ENCODE measurements at regions not wholly inside any gene's neighbourhood (a gene's known extent, or its start where the extent isn't known, plus 50 kb on each side); places are given as distances from the start of the nearest gene placed in this dataset.

- H3K9me3 ChIP-seq (ENCODE audit: low read depth, low read length), result no peaks in the 10 kb centered on the region
- DNase-seq (ENCODE audit: low read depth, low spot score), result no peak
- no peaks in the 10 kb centered on the region for H3K36me3 ChIP-seq (ENCODE audit: insufficient read depth, low read length)
- no peak for TF ChIP-seq FOXP2 (optimal IDR thresholded peaks at IDR 0.05; ENCODE audit: control extremely low read depth, extremely low read length, insufficient read depth)
- TF ChIP-seq EZH2 (IDR thresholded peaks at IDR 0.05), result no peak
- TF ChIP-seq POLR2AphosphoS5 (IDR thresholded peaks at IDR 0.05; ENCODE audit: borderline replicate concordance, low read depth, low read length), result no peak
- H3K9ac ChIP-seq (ENCODE audit: insufficient read length), result no peak overlapping the region
- H3K4me3 ChIP-seq, result no peak overlapping the region
- H3K27ac ChIP-seq, result no peak overlapping the region
These were observed 421.8 kb upstream of the MEX3C start for GRCh38 chr18:51619283-51619682.

GRCh38 chr18:51621113-51621863 lies 423.8 kb upstream of the MEX3C start:
- Histone ChIP-seq H3K27ac (no peak overlapping the region), H3K4me3 (no peak overlapping the region)

GRCh38 chr18:51621864-51622160 lies 424.3 kb upstream of the MEX3C start:
- H3K9ac ChIP-seq (ENCODE audit: insufficient read length), result no peak overlapping the region
- no peak overlapping the region for H3K27ac ChIP-seq
- TF ChIP-seq POLR2AphosphoS5 (IDR thresholded peaks at IDR 0.05; ENCODE audit: borderline replicate concordance, low read depth, low read length), result no peak
- TF ChIP-seq EZH2 (IDR thresholded peaks at IDR 0.05), result no peak
- TF ChIP-seq FOXP2 (optimal IDR thresholded peaks at IDR 0.05; ENCODE audit: control extremely low read depth, extremely low read length, insufficient read depth), result no peak
- H3K9me3 ChIP-seq (ENCODE audit: low read depth, low read length), result no peaks in the 10 kb centered on the region
- no peak for DNase-seq (ENCODE audit: low read depth, low spot score)
- no peaks in the 10 kb centered on the region for H3K36me3 ChIP-seq (ENCODE audit: insufficient read depth, low read length)
- no peak overlapping the region for H3K4me3 ChIP-seq

More at GRCh38 chr18:51621113-51621863, 423.8 kb upstream of the MEX3C start:
- Histone ChIP-seq H3K36me3 (ENCODE audit: insufficient read depth, low read length) (no peaks in the 10 kb centered on the region), H3K9me3 (ENCODE audit: low read depth, low read length) (no peaks in the 10 kb centered on the region), H3K9ac (ENCODE audit: insufficient read length) (no peak overlapping the region)
- peak; percentile 50 for DNase-seq (ENCODE audit: low read depth, low spot score)
- TF ChIP-seq POLR2AphosphoS5 (IDR thresholded peaks at IDR 0.05; ENCODE audit: borderline replicate concordance, low read depth, low read length), result no peak
- TF ChIP-seq FOXP2 (optimal IDR thresholded peaks at IDR 0.05; ENCODE audit: control extremely low read depth, extremely low read length, insufficient read depth), result no peak
- TF ChIP-seq EZH2 (IDR thresholded peaks at IDR 0.05), result no peak

GRCh38 chr18:51622702-51623101 lies 425.2 kb upstream of the MEX3C start:
- DNase-seq (ENCODE audit: low read depth, low spot score), result no peak
- TF ChIP-seq FOXP2 (optimal IDR thresholded peaks at IDR 0.05; ENCODE audit: control extremely low read depth, extremely low read length, insufficient read depth), result no peak
- no peak for TF ChIP-seq EZH2 (IDR thresholded peaks at IDR 0.05)
- no peak for TF ChIP-seq POLR2AphosphoS5 (IDR thresholded peaks at IDR 0.05; ENCODE audit: borderline replicate concordance, low read depth, low read length)
- no peak overlapping the region for H3K9ac ChIP-seq (ENCODE audit: insufficient read length)
- no peak overlapping the region for H3K27ac ChIP-seq
- H3K4me3 ChIP-seq, result no peak overlapping the region
- H3K9me3 ChIP-seq (ENCODE audit: low read depth, low read length), result no peaks in the 10 kb centered on the region
- no peaks in the 10 kb centered on the region for H3K36me3 ChIP-seq (ENCODE audit: insufficient read depth, low read length)

- H3K36me3 ChIP-seq (ENCODE audit: insufficient read depth, low read length), result no peaks in the 10 kb centered on the region
- H3K9ac ChIP-seq (ENCODE audit: insufficient read length), result no peak overlapping the region
- no peak overlapping the region for H3K27ac ChIP-seq
- H3K9me3 ChIP-seq (ENCODE audit: low read depth, low read length), result no peaks in the 10 kb centered on the region
- no peak for DNase-seq (ENCODE audit: low read depth, low spot score)
- no peak overlapping the region for H3K4me3 ChIP-seq
- TF ChIP-seq POLR2AphosphoS5 (IDR thresholded peaks at IDR 0.05; ENCODE audit: borderline replicate concordance, low read depth, low read length), result no peak
- no peak for TF ChIP-seq FOXP2 (optimal IDR thresholded peaks at IDR 0.05; ENCODE audit: control extremely low read depth, extremely low read length, insufficient read depth)
- no peak for TF ChIP-seq EZH2 (IDR thresholded peaks at IDR 0.05)
These were observed 426.2 kb upstream of the MEX3C start for GRCh38 chr18:51623653-51624052.

GRCh38 chr18:51630706-51631105 lies 433.2 kb upstream of the MEX3C start:
- no peak for TF ChIP-seq FOXP2 (optimal IDR thresholded peaks at IDR 0.05; ENCODE audit: control extremely low read depth, extremely low read length, insufficient read depth)
- no peak for TF ChIP-seq EZH2 (IDR thresholded peaks at IDR 0.05)
- no peak for TF ChIP-seq POLR2AphosphoS5 (IDR thresholded peaks at IDR 0.05; ENCODE audit: borderline replicate concordance, low read depth, low read length)

GRCh38 chr18:51637881-51638280 lies 440.4 kb upstream of the MEX3C start:
- no peak overlapping the region for H3K4me3 ChIP-seq
- DNase-seq (ENCODE audit: low read depth, low spot score), result no peak
- TF ChIP-seq POLR2AphosphoS5 (IDR thresholded peaks at IDR 0.05; ENCODE audit: borderline replicate concordance, low read depth, low read length) (no peak), EZH2 (IDR thresholded peaks at IDR 0.05) (no peak), FOXP2 (optimal IDR thresholded peaks at IDR 0.05; ENCODE audit: control extremely low read depth, extremely low read length, insufficient read depth) (no peak)

More at GRCh38 chr18:51630706-51631105, 433.2 kb upstream of the MEX3C start:
- no peak for DNase-seq (ENCODE audit: low read depth, low spot score)
- Histone ChIP-seq H3K27ac (no peak overlapping the region), H3K36me3 (ENCODE audit: insufficient read depth, low read length) (no peaks in the 10 kb centered on the region), H3K9me3 (ENCODE audit: low read depth, low read length) (0 out of 2 replicates have a peak, but pooled peaks cover 5% of the 10 kb centered on the region), H3K4me3 (no peak overlapping the region), H3K9ac (ENCODE audit: insufficient read length) (no peak overlapping the region)

GRCh38 chr18:51639541-51639940 lies 442.1 kb upstream of the MEX3C start:
- no peaks in the 10 kb centered on the region for H3K9me3 ChIP-seq (ENCODE audit: low read depth, low read length)

More at GRCh38 chr18:51637881-51638280, 440.4 kb upstream of the MEX3C start:
- Histone ChIP-seq H3K36me3 (ENCODE audit: insufficient read depth, low read length) (no peaks in the 10 kb centered on the region), H3K9ac (ENCODE audit: insufficient read length) (no peak overlapping the region), H3K27ac (no peak overlapping the region), H3K9me3 (ENCODE audit: low read depth, low read length) (no peaks in the 10 kb centered on the region)

More at GRCh38 chr18:51639541-51639940, 442.1 kb upstream of the MEX3C start:
- no peak for DNase-seq (ENCODE audit: low read depth, low spot score)
- TF ChIP-seq FOXP2 (optimal IDR thresholded peaks at IDR 0.05; ENCODE audit: control extremely low read depth, extremely low read length, insufficient read depth) (no peak), POLR2AphosphoS5 (IDR thresholded peaks at IDR 0.05; ENCODE audit: borderline replicate concordance, low read depth, low read length) (no peak), EZH2 (IDR thresholded peaks at IDR 0.05) (no peak)
- H3K27ac ChIP-seq, result no peak overlapping the region
- H3K9ac ChIP-seq (ENCODE audit: insufficient read length), result no peak overlapping the region
- no peaks in the 10 kb centered on the region for H3K36me3 ChIP-seq (ENCODE audit: insufficient read depth, low read length)
- H3K4me3 ChIP-seq, result no peak overlapping the region
